ENCODE measurements at regions not wholly inside any gene's neighbourhood (a gene's known extent, or its start where the extent isn't known, plus 50 kb on each side); places are given as distances from the start of the nearest gene placed in this dataset.

DNA sequence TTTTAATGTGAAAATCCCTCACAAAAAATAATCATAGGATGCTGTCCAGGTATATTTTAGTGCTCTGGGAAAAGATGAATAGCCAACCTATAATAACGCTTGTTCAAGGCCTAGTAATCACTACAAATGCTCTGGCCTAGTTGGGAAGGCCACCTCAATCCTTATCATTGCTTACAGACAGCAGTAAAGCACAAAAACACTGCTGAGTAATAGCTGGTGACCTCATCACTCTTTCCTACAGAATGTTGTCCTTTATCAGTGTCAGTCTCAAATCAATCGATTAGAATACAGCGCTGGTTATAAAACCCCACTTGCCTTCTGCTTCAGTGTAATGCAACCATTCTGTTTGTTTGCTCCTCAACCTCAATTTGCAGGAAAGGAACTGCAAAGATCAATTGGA lies 72.6 kb upstream of the STEAP1 start:
- intact Hi-C loops (cut with micrococcal nuclease; ENCODE audit: unreplicated experiment): no loop called here
- Mint-ChIP-seq H3K4me3 (ENCODE audit: unreplicated experiment) (no peak overlapping the region), H3K36me3 (ENCODE audit: insufficient read depth, unreplicated experiment) (no peaks in the 10 kb centered on the region), H3K27ac (ENCODE audit: unreplicated experiment) (no peak overlapping the region), H3K9me3 (ENCODE audit: unreplicated experiment) (no peaks in the 10 kb centered on the region), H3K4me1 (ENCODE audit: low read depth, unreplicated experiment) (peaks cover 6% of the 10 kb centered on the region), H3K27me3 (ENCODE audit: insufficient read depth, unreplicated experiment) (peaks cover 11% of the 10 kb centered on the region)
- H3K4me3 ChIP-seq (ENCODE audit: low read depth, low read length): no peak overlapping the region
- 0 out of 2 replicates have a peak, but pooled peaks cover 3% of the 10 kb centered on the region for H3K4me1 ChIP-seq
- ChIA-PET CTCF (no interaction called here), POLR2A (no interaction called here)
- TF ChIP-seq CTCF (IDR thresholded peaks at IDR 0.05; ENCODE audit: insufficient read depth in 1 of 2, low read depth in 1 of 2, low read length in 1 of 2, severe bottlenecking in 1 of 2, unreplicated experiment in 1 of 2): no peak
- H3K9me3 ChIP-seq: no peaks in the 10 kb centered on the region
- no TSS peak for BruUV-seq (replicated peaks)
- no peaks in the 10 kb centered on the region for H3K27me3 ChIP-seq (replicated peaks; ENCODE audit: control insufficient read depth, insufficient read depth, low read length)
- no peaks in the 10 kb centered on the region for H3K36me3 ChIP-seq (ENCODE audit: control insufficient read depth, insufficient read depth, low read length)
- no peak for DNase-seq

DNA sequence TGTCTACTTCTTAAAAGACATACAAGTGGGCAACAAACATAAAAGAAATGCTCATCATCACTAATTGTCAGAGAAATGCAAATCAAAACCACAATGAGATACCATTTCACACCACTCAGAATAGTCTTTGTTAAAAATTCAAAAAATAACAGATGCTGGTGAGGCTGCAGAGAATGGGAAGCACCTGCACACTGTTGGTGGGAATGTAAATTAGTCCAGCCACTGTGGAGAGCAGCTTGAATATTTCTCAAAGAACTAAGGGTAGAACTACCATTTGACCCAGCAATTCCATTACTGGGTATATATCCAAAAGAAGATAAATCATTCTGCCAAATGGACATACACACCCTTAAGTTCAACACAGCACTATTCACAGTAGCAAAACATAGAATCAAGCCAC lies 61.8 kb upstream of the STEAP1 start:
- POLR2A ChIA-PET: no interaction called here
- no peaks in the 10 kb centered on the region for H3K9me3 Mint-ChIP-seq (ENCODE audit: unreplicated experiment)
- Histone ChIP-seq H3K36me3 (ENCODE audit: control insufficient read depth, insufficient read depth, low read length) (no peaks in the 10 kb centered on the region), H3K27me3 (replicated peaks; ENCODE audit: control insufficient read depth, insufficient read depth, low read length) (no peaks in the 10 kb centered on the region), H3K4me3 (ENCODE audit: low read depth, low read length) (no peak overlapping the region), H3K9me3 (no peaks in the 10 kb centered on the region), H3K4me1 (no peaks in the 10 kb centered on the region)
- H3K4me1 Mint-ChIP-seq (ENCODE audit: low read depth, unreplicated experiment): no peaks in the 10 kb centered on the region
- H3K27me3 Mint-ChIP-seq (ENCODE audit: insufficient read depth, unreplicated experiment): peaks cover 5% of the 10 kb centered on the region
- no peak for TF ChIP-seq CTCF (IDR thresholded peaks at IDR 0.05; ENCODE audit: insufficient read depth in 1 of 2, low read depth in 1 of 2, low read length in 1 of 2, severe bottlenecking in 1 of 2, unreplicated experiment in 1 of 2)
- no peak overlapping the region for H3K27ac Mint-ChIP-seq (ENCODE audit: unreplicated experiment)
- H3K36me3 Mint-ChIP-seq (ENCODE audit: insufficient read depth, unreplicated experiment): no peaks in the 10 kb centered on the region
- CTCF ChIA-PET: no interaction called here
- DNase-seq: no peak
- intact Hi-C loops (cut with micrococcal nuclease; ENCODE audit: unreplicated experiment): no loop called here
- no peak overlapping the region for H3K4me3 Mint-ChIP-seq (ENCODE audit: unreplicated experiment)
- BruUV-seq (replicated peaks): no TSS peak

- no peak overlapping the region for H3K27ac Mint-ChIP-seq (ENCODE audit: unreplicated experiment)
- TF ChIP-seq CTCF (IDR thresholded peaks at IDR 0.05; ENCODE audit: insufficient read depth in 1 of 2, low read depth in 1 of 2, low read length in 1 of 2, severe bottlenecking in 1 of 2, unreplicated experiment in 1 of 2): no peak
- Histone ChIP-seq H3K4me1 (no peaks in the 10 kb centered on the region), H3K4me3 (ENCODE audit: low read depth, low read length) (no peak overlapping the region), H3K27me3 (replicated peaks; ENCODE audit: control insufficient read depth, insufficient read depth, low read length) (no peaks in the 10 kb centered on the region), H3K36me3 (ENCODE audit: control insufficient read depth, insufficient read depth, low read length) (no peaks in the 10 kb centered on the region), H3K9me3 (no peaks in the 10 kb centered on the region)
- ChIA-PET CTCF (no interaction called here), POLR2A (no interaction called here)
- intact Hi-C loops (cut with micrococcal nuclease; ENCODE audit: unreplicated experiment): no loop called here
- DNase-seq: no peak
- H3K4me3 Mint-ChIP-seq (ENCODE audit: unreplicated experiment): no peak overlapping the region
- no TSS peak for BruUV-seq (replicated peaks)
- H3K36me3 Mint-ChIP-seq (ENCODE audit: insufficient read depth, unreplicated experiment): no peaks in the 10 kb centered on the region
- peaks cover 5% of the 10 kb centered on the region for H3K27me3 Mint-ChIP-seq (ENCODE audit: insufficient read depth, unreplicated experiment)
- no peaks in the 10 kb centered on the region for H3K4me1 Mint-ChIP-seq (ENCODE audit: low read depth, unreplicated experiment)
- no peaks in the 10 kb centered on the region for H3K9me3 Mint-ChIP-seq (ENCODE audit: unreplicated experiment)
These were observed 60.2 kb upstream of the STEAP1 start for GRCh38 chr7:90094030-90094429.
